ENCODE measurements at regions not wholly inside any gene's neighbourhood (a gene's known extent, or its start where the extent isn't known, plus 50 kb on each side); places are given as distances from the start of the nearest gene placed in this dataset.
"Not testable (repeated sequence)": the region's sequence is repeated elsewhere in the genome, so short reads cannot be mapped to it uniquely, and the experiment has no call there.

- no peaks in the 10 kb centered on the region for H3K36me3 Mint-ChIP-seq
- ATAC-seq (ENCODE audit: low read depth in 2 of 2), result no peak
- H3K27ac ChIP-seq (ENCODE audit: insufficient read depth, low read length, poor library complexity, severe bottlenecking), result no peak overlapping the region
- no peak overlapping the region for H3K4me3 ChIP-seq (ENCODE audit: low read depth, low read length)
- peaks cover 0 to 2% of the 10 kb centered on the region in 2 experiments for H3K9me3 ChIP-seq (ENCODE audit: control insufficient read depth in 2 of 2, low read length in 2 of 2)
- peaks cover 0 to 27% (median 11%) of the 10 kb centered on the region in 7 donors for H3K9me3 Mint-ChIP-seq
- no peak for DNase-seq
- no peaks in the 10 kb centered on the region for H3K27me3 ChIP-seq (ENCODE audit: control insufficient read depth, insufficient read depth, low read length)
- peaks cover under 1% of the 10 kb centered on the region for H3K27me3 Mint-ChIP-seq
- no peaks in the 10 kb centered on the region for H3K4me1 Mint-ChIP-seq
- H3K4me1 ChIP-seq (ENCODE audit: control insufficient read depth, insufficient read depth, low read length, poor library complexity, severe bottlenecking), result no peaks in the 10 kb centered on the region
- no peak overlapping the region for H3K27ac Mint-ChIP-seq
- no peak overlapping the region for H3K4me3 Mint-ChIP-seq
- H3K36me3 ChIP-seq (ENCODE audit: control insufficient read depth, insufficient read depth, low read length), result no peaks in the 10 kb centered on the region
Measured at GRCh38 chr11:38784164-38784563, 2186.1 kb upstream of the RAG2 start.

- Mint-ChIP-seq H3K27me3 (no peaks in the 10 kb centered on the region), H3K27ac (no peak overlapping the region), H3K9me3 (peaks cover 5 to 23% (median 13%) of the 10 kb centered on the region in 7 donors), H3K4me1 (no peaks in the 10 kb centered on the region), H3K36me3 (no peaks in the 10 kb centered on the region), H3K4me3 (no peak overlapping the region)
- Histone ChIP-seq H3K4me1 (ENCODE audit: control insufficient read depth, insufficient read depth, low read length, poor library complexity, severe bottlenecking) (no peaks in the 10 kb centered on the region), H3K4me3 (ENCODE audit: low read depth, low read length) (no peak overlapping the region), H3K27ac (ENCODE audit: insufficient read depth, low read length, poor library complexity, severe bottlenecking) (no peak overlapping the region), H3K27me3 (ENCODE audit: control insufficient read depth, insufficient read depth, low read length) (no peaks in the 10 kb centered on the region), H3K36me3 (ENCODE audit: control insufficient read depth, insufficient read depth, low read length) (no peaks in the 10 kb centered on the region), H3K9me3 (ENCODE audit: control insufficient read depth in 2 of 2, low read length in 2 of 2) (peaks cover 7 to 13% of the 10 kb centered on the region in 2 experiments)
- DNase-seq (no peak), ATAC-seq (ENCODE audit: low read depth in 2 of 2) (no peak)
Measured at GRCh38 chr11:38766796-38767195, 2168.8 kb upstream of the RAG2 start.

- no peaks in the 10 kb centered on the region for H3K27me3 Mint-ChIP-seq
- H3K9me3 ChIP-seq (ENCODE audit: control insufficient read depth in 2 of 2, low read length in 2 of 2), result no peaks in the 10 kb centered on the region
- no peak overlapping the region for H3K27ac Mint-ChIP-seq
- no peak overlapping the region for H3K4me3 Mint-ChIP-seq
- H3K9me3 Mint-ChIP-seq, result peaks cover 0 to 13% (median 3%) of the 10 kb centered on the region in 7 donors
- no peak overlapping the region for H3K4me3 ChIP-seq (ENCODE audit: low read depth, low read length)
- H3K36me3 ChIP-seq (ENCODE audit: control insufficient read depth, insufficient read depth, low read length), result no peaks in the 10 kb centered on the region
- H3K27ac ChIP-seq (ENCODE audit: insufficient read depth, low read length, poor library complexity, severe bottlenecking), result no peak overlapping the region
- H3K4me1 ChIP-seq (ENCODE audit: control insufficient read depth, insufficient read depth, low read length, poor library complexity, severe bottlenecking), result no peaks in the 10 kb centered on the region
- H3K36me3 Mint-ChIP-seq, result no peaks in the 10 kb centered on the region
- no peaks in the 10 kb centered on the region for H3K4me1 Mint-ChIP-seq
- H3K27me3 ChIP-seq (ENCODE audit: control insufficient read depth, insufficient read depth, low read length), result no peaks in the 10 kb centered on the region
- DNase-seq (no peak), ATAC-seq (ENCODE audit: low read depth in 2 of 2) (no peak)
Measured at GRCh38 chr11:38759394-38759793, 2161.4 kb upstream of the RAG2 start.

GRCh38 chr11:38756537-38756936 is 2158.5 kb upstream of the RAG2 start:
- peaks cover 6 to 9% of the 10 kb centered on the region in 2 experiments for H3K9me3 ChIP-seq (ENCODE audit: control insufficient read depth in 2 of 2, low read length in 2 of 2)
- H3K27me3 ChIP-seq (ENCODE audit: control insufficient read depth, insufficient read depth, low read length), result no peaks in the 10 kb centered on the region
- Mint-ChIP-seq H3K9me3 (peaks cover 0 to 16% (median 3%) of the 10 kb centered on the region in 7 donors), H3K27ac (no peak overlapping the region), H3K36me3 (no peaks in the 10 kb centered on the region), H3K4me1 (no peaks in the 10 kb centered on the region), H3K27me3 (no peaks in the 10 kb centered on the region), H3K4me3 (no peak overlapping the region)
- DNase-seq (no peak), ATAC-seq (ENCODE audit: low read depth in 2 of 2) (no peak)
- H3K27ac ChIP-seq (ENCODE audit: insufficient read depth, low read length, poor library complexity, severe bottlenecking), result no peak overlapping the region
- H3K4me3 ChIP-seq (ENCODE audit: low read depth, low read length), result no peak overlapping the region
- no peaks in the 10 kb centered on the region for H3K4me1 ChIP-seq (ENCODE audit: control insufficient read depth, insufficient read depth, low read length, poor library complexity, severe bottlenecking)
- no peaks in the 10 kb centered on the region for H3K36me3 ChIP-seq (ENCODE audit: control insufficient read depth, insufficient read depth, low read length)

- peaks cover 0 to 19% (median 5%) of the 10 kb centered on the region in 7 donors for H3K9me3 Mint-ChIP-seq
- Histone ChIP-seq H3K27me3 (ENCODE audit: control insufficient read depth, insufficient read depth, low read length) (no peaks in the 10 kb centered on the region), H3K36me3 (ENCODE audit: control insufficient read depth, insufficient read depth, low read length) (no peaks in the 10 kb centered on the region), H3K4me1 (ENCODE audit: control insufficient read depth, insufficient read depth, low read length, poor library complexity, severe bottlenecking) (no peaks in the 10 kb centered on the region), H3K27ac (ENCODE audit: insufficient read depth, low read length, poor library complexity, severe bottlenecking) (no peak overlapping the region), H3K4me3 (ENCODE audit: low read depth, low read length) (no peak overlapping the region), H3K9me3 (ENCODE audit: control insufficient read depth in 2 of 2, low read length in 2 of 2) (peaks cover 8 to 9% of the 10 kb centered on the region in 2 experiments)
- no peaks in the 10 kb centered on the region for H3K27me3 Mint-ChIP-seq
- H3K36me3 Mint-ChIP-seq, result no peaks in the 10 kb centered on the region
- ATAC-seq (ENCODE audit: low read depth in 2 of 2) (no peak), DNase-seq (no peak)
- H3K4me3 Mint-ChIP-seq, result no peak overlapping the region
- no peaks in the 10 kb centered on the region for H3K4me1 Mint-ChIP-seq
- H3K27ac Mint-ChIP-seq, result no peak overlapping the region
Measured at GRCh38 chr11:38751421-38751820, 2153.4 kb upstream of the RAG2 start.

- H3K4me3 Mint-ChIP-seq; H3K9me3 Mint-ChIP-seq; ATAC-seq (ENCODE audit: low read depth in 2 of 2): not testable (repeated sequence)
Measured at GRCh38 chr11:38746516-38746915, 2148.5 kb upstream of the RAG2 start.

GRCh38 chr11:38723361-38723760 is 2125.3 kb upstream of the RAG2 start:
- H3K27ac Mint-ChIP-seq, result no peak overlapping the region
- H3K4me3 Mint-ChIP-seq, result no peak overlapping the region
- Histone ChIP-seq H3K9me3 (ENCODE audit: control insufficient read depth in 2 of 2, low read length in 2 of 2) (peaks cover 0 to 8% of the 10 kb centered on the region in 2 experiments), H3K4me1 (ENCODE audit: control insufficient read depth, insufficient read depth, low read length, poor library complexity, severe bottlenecking) (no peaks in the 10 kb centered on the region), H3K4me3 (ENCODE audit: low read depth, low read length) (no peak overlapping the region), H3K27me3 (ENCODE audit: control insufficient read depth, insufficient read depth, low read length) (no peaks in the 10 kb centered on the region), H3K27ac (ENCODE audit: insufficient read depth, low read length, poor library complexity, severe bottlenecking) (no peak overlapping the region), H3K36me3 (ENCODE audit: control insufficient read depth, insufficient read depth, low read length) (no peaks in the 10 kb centered on the region)
- H3K9me3 Mint-ChIP-seq, result peaks cover 3 to 18% (median 9%) of the 10 kb centered on the region in 7 donors
- DNase-seq (no peak), ATAC-seq (ENCODE audit: low read depth in 2 of 2) (no peak)
- no peaks in the 10 kb centered on the region for H3K4me1 Mint-ChIP-seq
- no peaks in the 10 kb centered on the region for H3K36me3 Mint-ChIP-seq
- no peaks in the 10 kb centered on the region for H3K27me3 Mint-ChIP-seq

More at GRCh38 chr11:38746516-38746915, 2148.5 kb upstream of the RAG2 start:
- not testable (repeated sequence) for H3K36me3 ChIP-seq (ENCODE audit: control insufficient read depth, insufficient read depth, low read length); H3K4me1 Mint-ChIP-seq; H3K27me3 ChIP-seq (ENCODE audit: control insufficient read depth, insufficient read depth, low read length); H3K4me1 ChIP-seq (ENCODE audit: control insufficient read depth, insufficient read depth, low read length, poor library complexity, severe bottlenecking); H3K27ac Mint-ChIP-seq; H3K27ac ChIP-seq (ENCODE audit: insufficient read depth, low read length, poor library complexity, severe bottlenecking); H3K4me3 ChIP-seq (ENCODE audit: low read depth, low read length); H3K9me3 ChIP-seq (ENCODE audit: control insufficient read depth in 2 of 2, low read length in 2 of 2); H3K27me3 Mint-ChIP-seq; DNase-seq; H3K36me3 Mint-ChIP-seq

- Histone ChIP-seq H3K27me3 (ENCODE audit: control insufficient read depth, insufficient read depth, low read length) (no peaks in the 10 kb centered on the region), H3K9me3 (ENCODE audit: control insufficient read depth in 2 of 2, low read length in 2 of 2) (peaks cover 0 to 8% of the 10 kb centered on the region in 2 experiments), H3K4me3 (ENCODE audit: low read depth, low read length) (no peak overlapping the region), H3K4me1 (ENCODE audit: control insufficient read depth, insufficient read depth, low read length, poor library complexity, severe bottlenecking) (no peaks in the 10 kb centered on the region), H3K36me3 (ENCODE audit: control insufficient read depth, insufficient read depth, low read length) (no peaks in the 10 kb centered on the region), H3K27ac (ENCODE audit: insufficient read depth, low read length, poor library complexity, severe bottlenecking) (no peak overlapping the region)
- ATAC-seq (ENCODE audit: low read depth in 2 of 2) (no peak), DNase-seq (no peak)
- H3K4me3 Mint-ChIP-seq, result no peak overlapping the region
- H3K9me3 Mint-ChIP-seq, result peaks cover 0 to 19% (median 7%) of the 10 kb centered on the region in 7 donors
- no peaks in the 10 kb centered on the region for H3K36me3 Mint-ChIP-seq
- H3K27me3 Mint-ChIP-seq, result no peaks in the 10 kb centered on the region
- no peaks in the 10 kb centered on the region for H3K4me1 Mint-ChIP-seq
- no peak overlapping the region for H3K27ac Mint-ChIP-seq
Measured at GRCh38 chr11:38721586-38722315, 2123.7 kb upstream of the RAG2 start.
